Epithelial cell of proximal tubule (primary cell): ENCODE measurements at regions not wholly inside any gene's neighbourhood (a gene's known extent, or its start where the extent isn't known, plus 50 kb on each side); places are given as distances from the start of the nearest gene placed in this dataset.
A peak's percentile ranks its signal among the peaks of the same experiment; 100 is the strongest.

Experiments used
- DNase-seq: peaks from one replicate; pipeline ENCODE4 v3.0.0-alpha.2; 2011; ENCODE audit warnings: low read depth
- H3K4me3 ChIP-seq: 2 replicates; pipeline ENCODE4 v1.5.1; 2011; ENCODE audit warnings: low read depth, mild to moderate bottlenecking, low read length
- CTCF ChIP-seq: conservative IDR thresholded peaks from 2 replicates; pipeline ENCODE4 v1.5.1; 2012; ENCODE audit warnings: low read depth, mild to moderate bottlenecking, low read length

DNA sequence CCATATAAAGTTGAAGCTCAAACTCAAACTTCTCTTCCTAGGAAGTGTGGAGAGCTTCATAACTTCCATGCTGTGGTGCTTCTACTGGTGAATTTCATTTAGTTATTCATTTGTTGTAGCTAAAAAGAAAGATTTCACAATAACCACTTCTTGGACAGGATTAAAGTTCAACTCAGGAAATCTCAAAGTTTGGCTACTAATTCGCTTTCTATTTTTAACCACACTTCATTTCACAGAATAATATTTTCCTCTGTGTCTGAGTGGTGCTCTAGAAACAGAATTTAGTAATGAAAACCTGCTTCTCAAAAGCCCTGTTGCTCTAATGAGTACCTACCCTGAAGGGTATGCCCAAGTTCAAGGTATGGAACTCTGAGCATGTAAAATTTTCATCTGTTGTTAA is 73.9 kb downstream of the ACTBL2 start:
- H3K4me3 ChIP-seq: no peak overlapping the region
- no peak for TF ChIP-seq CTCF
- peak; percentile 32 for DNase-seq

DNA sequence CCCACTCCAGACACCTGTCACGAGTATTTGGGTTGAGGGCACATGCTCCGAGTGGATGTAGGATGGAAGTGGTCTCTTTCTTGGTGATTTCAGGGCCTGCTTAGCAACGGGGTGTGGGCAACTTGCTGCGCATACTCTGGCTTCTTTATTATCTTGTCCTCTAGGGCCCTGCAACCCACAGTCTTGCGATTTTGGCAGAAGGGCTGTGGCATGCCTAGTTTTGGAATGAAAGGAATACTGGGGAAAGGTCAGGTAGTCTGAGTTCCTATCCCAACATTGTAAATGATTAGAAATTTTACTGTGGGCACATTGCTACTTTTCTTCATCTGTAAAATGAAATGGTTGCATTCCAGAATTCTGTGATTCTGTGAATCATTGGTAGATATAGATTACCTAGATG is 74.3 kb downstream of the ACTBL2 start:
- H3K4me3 ChIP-seq: no peak overlapping the region
- TF ChIP-seq CTCF: no peak
- no peak for DNase-seq

GRCh38 chr5:57407391-57407790 is 75.2 kb downstream of the ACTBL2 start:
- no peak for DNase-seq
- TF ChIP-seq CTCF: no peak
- no peak overlapping the region for H3K4me3 ChIP-seq

- no peak overlapping the region for H3K4me3 ChIP-seq
- no peak for TF ChIP-seq CTCF
- DNase-seq: no peak
Measured at GRCh38 chr5:57406641-57407040, 76.0 kb downstream of the ACTBL2 start.

GRCh38 chr5:57405984-57406383 is 76.6 kb downstream of the ACTBL2 start:
- no peak for TF ChIP-seq CTCF
- no peak overlapping the region for H3K4me3 ChIP-seq
- no peak for DNase-seq

GRCh38 chr5:57402761-57403160 is 79.8 kb downstream of the ACTBL2 start:
- no peak overlapping the region for H3K4me3 ChIP-seq
- DNase-seq: no peak
- TF ChIP-seq CTCF: no peak

GRCh38 chr5:57402348-57402747 is 80.3 kb downstream of the ACTBL2 start:
- DNase-seq: no peak
- no peak overlapping the region for H3K4me3 ChIP-seq
- TF ChIP-seq CTCF: no peak
